ENCODE measurements at regions not wholly inside any gene's neighbourhood (a gene's known extent, or its start where the extent isn't known, plus 50 kb on each side); places are given as distances from the start of the nearest gene placed in this dataset.

DNA sequence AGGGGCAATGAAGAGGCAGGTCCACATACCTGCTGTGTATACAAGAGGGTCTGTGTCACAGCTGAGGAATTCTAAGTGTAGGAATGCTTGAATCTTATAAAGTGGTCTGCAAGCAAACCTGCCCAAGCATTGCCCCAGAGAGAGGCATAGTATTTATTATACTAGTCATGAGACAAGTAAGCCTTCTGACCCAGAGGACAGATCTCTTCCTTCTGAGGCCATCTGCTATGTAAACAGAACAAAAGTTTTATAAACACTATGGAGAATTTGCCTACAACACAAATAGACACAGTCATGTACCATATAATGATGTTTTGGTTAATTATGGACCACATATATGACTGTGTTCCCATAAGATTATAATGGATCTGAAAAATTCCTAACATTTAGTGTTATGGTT, 388.2 kb downstream of the NEBL start:
- Mint-ChIP-seq H3K36me3 (ENCODE audit: low read depth) (no peaks in the 10 kb centered on the region), H3K4me1 (no peaks in the 10 kb centered on the region), H3K27me3 (ENCODE audit: low read depth) (no peaks in the 10 kb centered on the region), H3K27ac (no peak overlapping the region), H3K4me3 (no peak overlapping the region), H3K9me3 (peaks cover 3% of the 10 kb centered on the region)
- TF ChIP-seq, protein P1, sequence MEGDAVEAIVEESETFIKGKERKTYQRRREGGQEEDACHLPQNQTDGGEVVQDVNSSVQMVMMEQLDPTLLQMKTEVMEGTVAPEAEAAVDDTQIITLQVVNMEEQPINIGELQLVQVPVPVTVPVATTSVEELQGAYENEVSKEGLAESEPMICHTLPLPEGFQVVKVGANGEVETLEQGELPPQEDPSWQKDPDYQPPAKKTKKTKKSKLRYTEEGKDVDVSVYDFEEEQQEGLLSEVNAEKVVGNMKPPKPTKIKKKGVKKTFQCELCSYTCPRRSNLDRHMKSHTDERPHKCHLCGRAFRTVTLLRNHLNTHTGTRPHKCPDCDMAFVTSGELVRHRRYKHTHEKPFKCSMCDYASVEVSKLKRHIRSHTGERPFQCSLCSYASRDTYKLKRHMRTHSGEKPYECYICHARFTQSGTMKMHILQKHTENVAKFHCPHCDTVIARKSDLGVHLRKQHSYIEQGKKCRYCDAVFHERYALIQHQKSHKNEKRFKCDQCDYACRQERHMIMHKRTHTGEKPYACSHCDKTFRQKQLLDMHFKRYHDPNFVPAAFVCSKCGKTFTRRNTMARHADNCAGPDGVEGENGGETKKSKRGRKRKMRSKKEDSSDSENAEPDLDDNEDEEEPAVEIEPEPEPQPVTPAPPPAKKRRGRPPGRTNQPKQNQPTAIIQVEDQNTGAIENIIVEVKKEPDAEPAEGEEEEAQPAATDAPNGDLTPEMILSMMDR (IDR thresholded peaks at IDR 0.05; ENCODE audit: unreplicated experiment in 3 of 3): no peak

DNA sequence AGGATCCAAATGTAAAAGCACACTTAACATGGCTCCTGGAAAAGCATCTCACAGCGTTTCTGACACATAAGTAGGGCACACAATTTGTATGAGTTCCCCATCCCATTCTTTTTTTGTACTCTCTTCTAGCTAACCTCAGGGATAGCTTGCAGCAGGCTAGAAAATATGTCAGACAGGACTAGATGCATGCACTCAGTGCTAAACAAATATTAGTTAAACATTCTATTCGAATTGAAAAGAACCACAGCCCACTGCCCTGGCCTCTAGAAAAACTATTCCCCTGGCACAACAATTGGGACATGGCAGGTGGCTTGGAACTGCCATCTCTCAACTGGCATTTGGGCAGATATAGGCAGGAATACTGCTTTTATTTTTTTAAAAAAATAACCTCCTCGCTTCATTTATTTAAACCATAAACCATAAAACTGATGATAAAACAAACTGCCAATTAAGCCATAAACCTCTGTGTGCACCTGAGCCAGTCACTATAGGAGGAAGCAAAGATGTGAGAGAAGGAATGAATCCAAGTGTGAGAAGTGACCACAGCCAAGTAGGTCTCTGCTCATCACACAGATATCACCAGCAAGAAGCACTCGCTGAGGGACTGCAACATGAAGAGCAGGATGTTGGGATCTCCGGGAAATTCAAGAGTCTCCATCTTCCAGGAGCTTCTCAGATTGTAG, 394.1 kb downstream of the NEBL start:
- Mint-ChIP-seq H3K4me3 (no peak overlapping the region), H3K4me1 (no peaks in the 10 kb centered on the region), H3K36me3 (ENCODE audit: low read depth) (no peaks in the 10 kb centered on the region), H3K9me3 (peaks cover 19% of the 10 kb centered on the region), H3K27me3 (ENCODE audit: low read depth) (no peaks in the 10 kb centered on the region), H3K27ac (no peak overlapping the region)
- TF ChIP-seq, protein P1 (IDR thresholded peaks at IDR 0.05; ENCODE audit: unreplicated experiment in 3 of 3): no peak

DNA sequence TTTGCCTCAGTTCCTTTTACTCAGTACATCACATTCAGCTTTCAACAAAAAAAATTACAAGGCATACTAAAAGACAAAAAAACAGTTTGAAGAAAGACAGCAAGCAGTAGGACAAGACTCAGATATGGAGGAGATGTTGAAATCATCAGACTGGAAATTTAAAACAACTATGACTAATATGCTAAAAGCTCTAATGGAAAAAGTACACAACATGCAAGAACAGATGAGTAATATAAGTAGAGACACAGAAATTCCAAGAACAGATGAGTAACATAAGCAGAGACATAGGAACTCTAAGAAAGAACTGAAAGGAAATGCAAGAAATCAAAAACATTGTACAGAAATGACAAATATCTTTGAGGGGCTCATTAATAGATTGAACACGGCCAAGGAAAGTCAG, 402.6 kb downstream of the NEBL start:
- H3K9me3 Mint-ChIP-seq: peaks cover 25% of the 10 kb centered on the region
- H3K4me1 Mint-ChIP-seq: no peaks in the 10 kb centered on the region
- H3K36me3 Mint-ChIP-seq (ENCODE audit: low read depth): no peaks in the 10 kb centered on the region
- TF ChIP-seq, protein P1 (IDR thresholded peaks at IDR 0.05; ENCODE audit: unreplicated experiment in 3 of 3): no peak
- H3K27ac Mint-ChIP-seq: no peak overlapping the region
- H3K4me3 Mint-ChIP-seq: no peak overlapping the region
- H3K27me3 Mint-ChIP-seq (ENCODE audit: low read depth): no peaks in the 10 kb centered on the region

DNA sequence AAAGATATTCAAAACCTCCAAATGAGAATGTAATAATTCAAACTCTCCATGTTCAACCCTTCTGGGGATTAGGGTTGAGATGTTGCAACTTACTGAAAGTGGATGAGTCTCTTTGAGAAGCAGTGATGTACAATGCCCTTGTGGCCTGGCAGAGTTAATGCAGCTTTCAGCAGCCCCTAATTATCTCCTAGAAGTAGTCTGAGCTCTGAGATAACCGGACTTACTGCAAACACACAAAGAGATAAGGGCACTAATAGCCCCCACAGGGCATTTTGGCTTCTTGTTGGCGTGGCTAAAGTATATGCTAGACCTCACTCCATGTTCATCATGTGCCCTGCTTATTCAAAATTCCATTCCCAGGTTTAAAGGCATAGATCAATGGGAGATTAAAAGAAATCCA, 404.7 kb downstream of the NEBL start:
- H3K9me3 Mint-ChIP-seq: peaks cover 17% of the 10 kb centered on the region
- no peaks in the 10 kb centered on the region for H3K4me1 Mint-ChIP-seq
- H3K27ac Mint-ChIP-seq: no peak overlapping the region
- no peaks in the 10 kb centered on the region for H3K36me3 Mint-ChIP-seq (ENCODE audit: low read depth)
- no peaks in the 10 kb centered on the region for H3K27me3 Mint-ChIP-seq (ENCODE audit: low read depth)
- TF ChIP-seq, protein P1 (IDR thresholded peaks at IDR 0.05; ENCODE audit: unreplicated experiment in 3 of 3): no peak
- H3K4me3 Mint-ChIP-seq: no peak overlapping the region

DNA sequence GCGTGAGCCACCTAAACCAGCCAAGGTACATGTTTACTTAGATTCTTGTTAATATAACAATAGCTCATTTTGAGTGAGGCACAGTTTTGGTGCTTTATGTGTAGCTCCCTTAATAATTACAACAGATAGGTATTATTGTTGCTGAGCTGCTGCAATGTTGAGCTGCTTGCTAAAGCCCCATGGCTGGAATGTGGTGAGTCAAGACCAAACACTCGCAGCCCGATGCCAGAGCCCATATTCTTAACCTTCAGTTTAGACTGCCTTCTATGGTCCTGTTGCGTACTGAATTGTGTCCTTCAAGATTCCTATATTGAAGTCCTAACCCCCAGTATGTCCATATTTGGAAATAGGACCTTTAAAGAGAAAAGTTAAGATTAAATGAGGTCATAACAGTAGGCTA, 407.1 kb downstream of the NEBL start:
- TF ChIP-seq, protein P1 (IDR thresholded peaks at IDR 0.05; ENCODE audit: unreplicated experiment in 3 of 3): no peak
- Mint-ChIP-seq H3K27me3 (ENCODE audit: low read depth) (no peaks in the 10 kb centered on the region), H3K27ac (no peak overlapping the region), H3K36me3 (ENCODE audit: low read depth) (no peaks in the 10 kb centered on the region), H3K4me1 (peaks cover 9% of the 10 kb centered on the region), H3K4me3 (no peak overlapping the region), H3K9me3 (peaks cover 12% of the 10 kb centered on the region)

DNA sequence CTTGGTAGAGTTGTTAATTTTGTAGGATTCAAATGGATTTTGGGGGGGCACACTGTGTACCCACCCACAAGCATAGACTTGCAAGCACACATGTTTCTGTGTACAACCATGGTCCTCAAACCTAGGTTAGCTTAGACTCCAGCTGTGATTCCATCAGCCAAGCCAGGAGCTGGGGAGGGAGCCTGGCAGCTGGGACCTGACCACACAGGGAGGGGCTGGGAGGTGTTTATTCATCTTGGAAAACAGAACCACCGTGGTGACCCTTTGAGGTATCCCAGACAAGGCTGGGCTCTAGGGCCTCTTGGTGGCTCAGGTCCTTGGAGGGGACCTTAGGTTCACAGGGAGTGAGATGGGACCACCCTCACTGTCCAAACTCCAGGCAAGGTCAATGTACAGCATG, 410.3 kb downstream of the NEBL start:
- peak overlapping the region in 2 of 3 experiments; percentile 41 to 66 for H3K27ac Mint-ChIP-seq
- no peaks in the 10 kb centered on the region for H3K27me3 Mint-ChIP-seq (ENCODE audit: low read depth)
- no peak overlapping the region for H3K4me3 Mint-ChIP-seq
- no peaks in the 10 kb centered on the region for H3K36me3 Mint-ChIP-seq (ENCODE audit: low read depth)
- peaks cover 2% of the 10 kb centered on the region for H3K9me3 Mint-ChIP-seq
- peaks cover 9% of the 10 kb centered on the region for H3K4me1 Mint-ChIP-seq
- TF ChIP-seq, protein P1 (IDR thresholded peaks at IDR 0.05; ENCODE audit: unreplicated experiment in 3 of 3): no peak

Measured in nephron (organoid).